Parathyroid adenoma (tissue), 2 donors: ENCODE measurements at regions not wholly inside any gene's neighbourhood (a gene's known extent, or its start where the extent isn't known, plus 50 kb on each side); places are given as distances from the start of the nearest gene placed in this dataset.

Source experiments
- H2AFZ ChIP-seq: fragments of 300-600 bp; sonication (generic); one replicate; pipeline ENCODE4 v1.7.0; 2017; ENCODE audit warnings: antibody characterized with exemption, mild to moderate bottlenecking
- H3K27ac ChIP-seq: fragments of 300-600 bp; sonication (generic); one replicate; pipeline ENCODE4 v1.7.0; 2017
- H3K27me3 ChIP-seq: fragments of 300-600 bp; sonication (generic); one replicate; pipeline ENCODE4 v1.7.0; 2017; ENCODE audit warnings: low read length; ENCODE audit not compliant: control insufficient read depth, insufficient read depth
- H3K36me3 ChIP-seq: fragments of 300-600 bp; sonication (generic); one replicate; pipeline ENCODE4 v1.7.0; 2017; ENCODE audit warnings: low read length; ENCODE audit not compliant: control insufficient read depth, insufficient read depth
- H3K4me1 ChIP-seq: fragments of 300-600 bp; sonication (generic); one replicate; pipeline ENCODE4 v1.7.0; 2017; ENCODE audit warnings: control low read depth
- H3K4me2 ChIP-seq: fragments of 300-600 bp; sonication (generic); one replicate; pipeline ENCODE4 v1.7.0; 2017; ENCODE audit warnings: low read length
- H3K4me3 ChIP-seq: fragments of 300-600 bp; sonication (generic); one replicate; pipeline ENCODE4 v1.7.0; 2017; ENCODE audit warnings: low read depth, low read length
- H3K79me2 ChIP-seq: fragments of 300-600 bp; sonication (generic); one replicate; pipeline ENCODE4 v1.7.0; 2017; ENCODE audit warnings: control low read depth
- H3K9ac ChIP-seq: fragments of 300-600 bp; sonication (generic); one replicate; pipeline ENCODE4 v1.7.0; 2017; ENCODE audit warnings: mild to moderate bottlenecking
- H3K9me3 ChIP-seq: fragments of 300-600 bp; sonication (generic); one replicate; pipeline ENCODE4 v1.7.0; 2017; ENCODE audit warnings: low read length; ENCODE audit not compliant: control insufficient read depth
- TF ChIP-seq, protein P1 (sequence below): fragments of 300-600 bp; sonication (generic); IDR thresholded peaks from one replicate; pipeline ENCODE4 v1.7.0; 2017; ENCODE audit warnings: antibody characterized with exemption, mild to moderate bottlenecking
- donor health status: primary hyperparathyroidism.

DNA sequence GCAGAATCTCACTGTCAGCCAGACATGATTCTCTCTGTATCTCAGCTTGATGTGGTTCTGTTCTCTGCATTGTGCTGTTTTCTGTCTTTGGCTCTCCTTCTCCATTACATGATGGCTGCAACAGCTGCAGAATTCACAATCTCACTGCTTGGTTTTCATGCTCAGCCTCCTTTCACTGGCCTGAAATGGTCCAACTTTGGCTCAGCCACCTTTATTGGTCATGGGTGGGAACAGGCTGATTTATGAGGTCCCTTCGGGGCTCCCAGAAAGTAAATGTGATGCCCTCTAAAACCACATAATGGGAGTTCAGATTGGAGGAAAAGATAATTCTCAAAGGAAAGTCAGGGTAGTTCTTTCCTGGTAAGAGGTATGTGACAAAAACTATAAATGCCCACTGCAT is 597.0 kb downstream of the ETNK1 start:
- H3K36me3 ChIP-seq = no peaks in the 10 kb centered on the region
- no peaks in the 10 kb centered on the region for H3K79me2 ChIP-seq
- no peak overlapping the region for H3K4me2 ChIP-seq
- H3K9ac ChIP-seq = no peak overlapping the region
- no peaks in the 10 kb centered on the region for H3K9me3 ChIP-seq
- H2AFZ ChIP-seq = no peak overlapping the region
- no peak overlapping the region for H3K27ac ChIP-seq
- TF ChIP-seq, protein P1, sequence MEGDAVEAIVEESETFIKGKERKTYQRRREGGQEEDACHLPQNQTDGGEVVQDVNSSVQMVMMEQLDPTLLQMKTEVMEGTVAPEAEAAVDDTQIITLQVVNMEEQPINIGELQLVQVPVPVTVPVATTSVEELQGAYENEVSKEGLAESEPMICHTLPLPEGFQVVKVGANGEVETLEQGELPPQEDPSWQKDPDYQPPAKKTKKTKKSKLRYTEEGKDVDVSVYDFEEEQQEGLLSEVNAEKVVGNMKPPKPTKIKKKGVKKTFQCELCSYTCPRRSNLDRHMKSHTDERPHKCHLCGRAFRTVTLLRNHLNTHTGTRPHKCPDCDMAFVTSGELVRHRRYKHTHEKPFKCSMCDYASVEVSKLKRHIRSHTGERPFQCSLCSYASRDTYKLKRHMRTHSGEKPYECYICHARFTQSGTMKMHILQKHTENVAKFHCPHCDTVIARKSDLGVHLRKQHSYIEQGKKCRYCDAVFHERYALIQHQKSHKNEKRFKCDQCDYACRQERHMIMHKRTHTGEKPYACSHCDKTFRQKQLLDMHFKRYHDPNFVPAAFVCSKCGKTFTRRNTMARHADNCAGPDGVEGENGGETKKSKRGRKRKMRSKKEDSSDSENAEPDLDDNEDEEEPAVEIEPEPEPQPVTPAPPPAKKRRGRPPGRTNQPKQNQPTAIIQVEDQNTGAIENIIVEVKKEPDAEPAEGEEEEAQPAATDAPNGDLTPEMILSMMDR = no peak
- no peak overlapping the region for H3K4me3 ChIP-seq
- H3K27me3 ChIP-seq = no peaks in the 10 kb centered on the region
- no peaks in the 10 kb centered on the region for H3K4me1 ChIP-seq

DNA sequence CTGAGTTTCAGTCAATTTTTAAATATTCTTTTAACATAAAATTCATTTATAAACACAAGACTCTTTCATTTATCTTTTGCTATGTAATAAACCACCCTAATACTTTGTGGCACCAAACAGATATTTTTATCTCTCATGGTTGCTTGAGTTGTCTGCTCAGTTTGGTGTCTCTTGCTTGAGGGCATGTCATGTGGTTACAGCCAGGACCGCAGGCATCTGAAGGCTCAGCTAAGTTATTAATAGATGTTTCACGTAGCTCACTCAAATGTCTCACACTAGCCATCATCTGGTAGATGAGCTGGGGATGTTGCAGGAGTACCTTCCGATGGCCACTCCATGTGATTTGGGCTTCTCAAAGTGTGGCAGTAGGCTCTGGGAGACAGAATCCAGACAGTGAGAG is 597.8 kb downstream of the ETNK1 start:
- no peaks in the 10 kb centered on the region for H3K36me3 ChIP-seq
- H3K27ac ChIP-seq = no peak overlapping the region
- no peak overlapping the region for H2AFZ ChIP-seq
- TF ChIP-seq, protein P1 = no peak
- no peaks in the 10 kb centered on the region for H3K4me1 ChIP-seq
- no peaks in the 10 kb centered on the region for H3K27me3 ChIP-seq
- H3K4me3 ChIP-seq = no peak overlapping the region
- no peaks in the 10 kb centered on the region for H3K79me2 ChIP-seq
- no peaks in the 10 kb centered on the region for H3K9me3 ChIP-seq
- no peak overlapping the region for H3K9ac ChIP-seq
- no peak overlapping the region for H3K4me2 ChIP-seq

DNA sequence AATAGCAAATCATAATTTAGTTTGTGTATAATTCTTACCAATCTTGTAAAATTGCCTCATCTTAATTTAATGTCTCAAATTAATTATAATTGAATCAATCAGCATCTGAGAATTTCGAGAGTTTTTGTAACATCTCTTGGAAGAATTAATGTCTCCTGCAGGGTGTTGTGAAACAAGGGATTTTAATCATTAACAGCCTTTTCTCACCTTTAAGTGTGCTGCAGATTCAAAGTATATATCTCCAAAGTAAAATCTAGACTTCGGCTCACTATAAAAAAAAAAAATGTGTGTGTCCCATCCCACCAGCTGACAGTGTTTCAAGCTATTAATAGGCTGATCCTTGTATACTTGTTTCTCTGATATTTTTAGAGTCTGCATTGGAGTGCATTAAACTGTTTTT is 603.1 kb downstream of the ETNK1 start:
- Histone ChIP-seq H3K4me2 (no peak overlapping the region), H3K9ac (no peak overlapping the region), H3K4me1 (no peaks in the 10 kb centered on the region), H3K27ac (no peak overlapping the region), H3K79me2 (no peaks in the 10 kb centered on the region), H3K27me3 (no peaks in the 10 kb centered on the region), H3K4me3 (no peak overlapping the region), H3K36me3 (no peaks in the 10 kb centered on the region), H3K9me3 (no peaks in the 10 kb centered on the region), H2AFZ (no peak overlapping the region)
- TF ChIP-seq, protein P1 = no peak

DNA sequence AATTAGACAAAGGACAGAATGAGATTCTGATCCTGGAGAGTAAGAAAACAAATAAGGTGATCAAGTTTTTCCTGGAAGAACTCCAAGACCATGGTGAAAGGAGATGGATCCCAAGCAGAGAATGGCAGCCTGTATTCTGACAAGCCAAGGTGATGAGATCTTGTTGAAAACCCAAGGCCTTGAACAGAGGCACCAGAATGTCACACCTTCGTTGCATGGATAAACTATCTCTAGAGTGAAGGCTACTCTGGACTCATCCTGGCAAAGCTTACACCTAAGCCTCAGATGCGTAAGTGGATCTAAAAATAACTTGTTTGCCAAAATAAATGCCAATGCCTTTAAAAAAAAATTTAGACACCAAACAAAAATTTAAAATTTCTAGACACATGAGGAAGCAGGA is 605.9 kb downstream of the ETNK1 start:
- H3K36me3 ChIP-seq = no peaks in the 10 kb centered on the region
- H3K9ac ChIP-seq = no peak overlapping the region
- no peaks in the 10 kb centered on the region for H3K9me3 ChIP-seq
- TF ChIP-seq, protein P1 = no peak
- H3K27me3 ChIP-seq = no peaks in the 10 kb centered on the region
- no peak overlapping the region for H3K4me2 ChIP-seq
- H3K4me3 ChIP-seq = no peak overlapping the region
- H3K79me2 ChIP-seq = no peaks in the 10 kb centered on the region
- no peak overlapping the region for H3K27ac ChIP-seq
- H2AFZ ChIP-seq = no peak overlapping the region
- H3K4me1 ChIP-seq = no peaks in the 10 kb centered on the region

DNA sequence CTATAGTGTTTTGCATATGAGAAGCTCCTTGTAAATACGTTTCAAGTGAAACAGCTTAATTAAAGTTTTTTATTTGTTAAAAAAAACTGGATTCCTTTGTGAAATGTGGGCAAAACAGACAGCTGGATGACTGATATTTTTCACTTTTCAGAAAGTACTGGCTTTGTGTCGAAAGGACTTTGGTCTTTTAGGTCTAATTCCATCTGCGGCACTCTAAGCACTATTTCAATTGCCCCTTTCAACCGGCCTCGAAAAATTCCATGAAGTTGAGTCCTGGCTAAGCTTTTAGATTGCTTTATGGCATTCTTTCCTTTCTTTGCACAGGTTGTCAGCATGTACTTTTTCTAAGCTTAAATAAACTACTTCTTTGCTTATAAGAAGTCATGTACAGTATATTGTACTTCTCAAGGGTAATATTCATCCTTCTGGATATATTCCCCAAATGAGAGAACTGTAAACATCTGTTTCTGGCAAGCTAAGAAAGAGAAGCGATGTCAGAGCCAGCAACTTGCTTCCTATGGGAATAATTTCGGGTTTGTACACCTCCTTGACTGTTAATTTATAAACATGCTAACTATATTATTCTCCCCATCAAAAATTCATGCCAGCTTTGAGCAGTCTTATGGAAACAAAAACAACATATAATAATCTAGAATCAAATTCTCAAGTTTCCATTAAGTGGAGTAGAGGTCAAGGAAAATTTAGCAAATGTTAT is 611.3 kb downstream of the ETNK1 start:
- Histone ChIP-seq H3K27ac (no peak overlapping the region), H3K4me2 (no peak overlapping the region), H3K4me1 (no peaks in the 10 kb centered on the region), H3K79me2 (no peaks in the 10 kb centered on the region), H3K9me3 (no peaks in the 10 kb centered on the region), H3K36me3 (no peaks in the 10 kb centered on the region), H3K9ac (no peak overlapping the region), H3K27me3 (no peaks in the 10 kb centered on the region), H2AFZ (no peak overlapping the region), H3K4me3 (no peak overlapping the region)
- TF ChIP-seq, protein P1 = no peak
